NCI-H128 (cell line): ENCODE measurements at regions not wholly inside any gene's neighbourhood (a gene's known extent, or its start where the extent isn't known, plus 50 kb on each side); places are given as distances from the start of the nearest gene placed in this dataset.
"Not testable (repeated sequence)": the region's sequence is repeated elsewhere in the genome, so short reads cannot be mapped to it uniquely, and the experiment has no call there.

Source experiments
- DNase-seq: peaks from one replicate; lab custom pipeline; 2025; ENCODE audit not compliant: unreplicated experiment; lab: John Stamatoyannopoulos, UW

DNA sequence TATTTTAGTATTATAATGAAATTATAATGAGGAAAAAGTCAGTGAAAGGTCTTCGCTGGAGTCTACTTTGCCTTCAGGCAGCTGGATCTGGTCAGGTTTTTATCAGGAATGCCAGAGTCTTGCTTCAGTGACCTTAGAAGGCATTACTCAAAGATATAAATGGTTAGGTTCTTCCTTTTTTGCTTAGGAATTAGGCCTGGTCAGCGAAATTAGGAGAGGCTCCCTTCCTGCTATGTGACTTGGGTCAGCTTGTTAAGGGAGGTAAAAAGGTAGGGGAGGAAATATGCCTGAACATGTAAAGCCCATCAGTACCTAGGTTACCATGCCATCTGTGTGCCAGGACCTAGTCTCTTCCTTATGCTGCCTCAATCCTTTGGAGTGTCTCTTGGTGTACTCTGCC lies 115.1 kb downstream of the OTOR start:
- DNase-seq, result no peak

DNA sequence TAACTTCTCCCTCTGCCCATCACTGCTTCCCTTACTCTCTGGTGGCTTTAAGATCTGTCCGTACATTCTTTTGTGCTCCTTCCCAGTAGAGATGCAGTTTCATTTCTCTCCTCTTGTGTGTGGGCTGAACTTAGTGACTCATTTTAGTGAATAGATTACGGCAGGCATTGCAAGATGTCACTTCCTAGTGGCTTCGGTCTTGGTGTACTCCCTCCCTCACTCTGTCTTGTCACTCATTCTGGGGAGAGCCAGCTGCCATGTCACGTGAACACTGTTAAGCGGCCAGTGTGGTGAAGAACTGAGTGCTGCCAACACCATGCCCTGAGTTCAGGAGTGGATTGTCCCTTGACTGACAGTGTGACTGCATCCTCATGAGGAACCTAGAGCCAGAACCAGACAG lies 115.9 kb downstream of the OTOR start:
- no peak for DNase-seq

DNA sequence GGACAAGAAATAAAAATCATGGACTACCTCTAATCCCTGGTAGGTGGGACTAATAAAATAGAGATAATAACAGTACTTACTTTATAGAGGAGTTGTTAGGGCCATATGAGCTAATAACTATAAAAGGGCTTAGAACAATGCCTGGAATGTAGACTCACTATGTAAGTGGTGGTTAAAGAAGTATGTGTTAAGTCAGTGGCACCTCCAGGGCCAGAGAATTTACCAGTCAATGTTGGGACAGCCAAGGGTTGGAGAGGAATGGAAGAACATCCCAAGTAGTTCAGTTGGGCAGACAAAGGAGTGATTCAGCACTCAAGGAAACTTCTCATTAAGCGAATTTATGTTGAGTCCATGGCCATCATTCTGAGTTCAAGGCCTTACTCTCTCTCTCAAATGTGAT lies 116.8 kb downstream of the OTOR start:
- no peak for DNase-seq

DNA sequence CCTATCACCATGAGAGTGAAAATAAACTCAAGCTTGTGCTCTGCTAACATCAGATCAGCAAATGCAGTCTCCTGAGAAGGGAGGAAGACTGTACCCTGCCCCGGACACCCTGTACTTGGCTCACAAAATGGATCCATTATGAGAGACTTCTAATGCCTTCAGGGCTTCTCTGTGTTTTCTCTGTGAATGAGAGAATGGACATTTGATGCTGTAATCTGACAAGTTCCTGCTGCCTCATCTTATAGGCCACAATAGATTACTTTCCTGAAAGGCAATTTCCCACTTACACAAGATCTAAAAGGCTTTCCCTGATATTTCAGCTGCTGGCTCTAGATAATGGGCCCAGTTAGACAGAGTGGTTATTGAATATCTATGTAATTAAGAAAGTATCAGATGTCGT lies 117.2 kb downstream of the OTOR start:
- no peak for DNase-seq

DNA sequence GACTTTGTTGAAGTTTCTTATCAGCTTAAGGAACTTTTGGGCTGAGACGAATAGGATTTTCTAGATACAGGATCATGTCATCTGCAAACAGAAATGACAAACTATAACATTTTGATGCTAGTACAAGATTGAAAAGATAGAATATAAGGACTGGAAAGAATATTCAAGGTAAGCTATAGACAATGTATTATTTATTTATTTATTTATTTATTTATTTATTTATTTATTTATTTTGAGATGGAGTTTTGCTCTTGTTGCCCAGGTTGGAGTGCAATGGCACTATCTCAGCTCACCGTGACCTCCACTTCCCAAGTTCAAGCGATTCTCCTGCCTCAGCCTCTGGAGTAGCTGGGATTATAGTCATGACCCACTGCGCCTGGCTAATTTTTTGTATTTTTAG lies 125.0 kb downstream of the OTOR start:
- not testable (repeated sequence) for DNase-seq

DNA sequence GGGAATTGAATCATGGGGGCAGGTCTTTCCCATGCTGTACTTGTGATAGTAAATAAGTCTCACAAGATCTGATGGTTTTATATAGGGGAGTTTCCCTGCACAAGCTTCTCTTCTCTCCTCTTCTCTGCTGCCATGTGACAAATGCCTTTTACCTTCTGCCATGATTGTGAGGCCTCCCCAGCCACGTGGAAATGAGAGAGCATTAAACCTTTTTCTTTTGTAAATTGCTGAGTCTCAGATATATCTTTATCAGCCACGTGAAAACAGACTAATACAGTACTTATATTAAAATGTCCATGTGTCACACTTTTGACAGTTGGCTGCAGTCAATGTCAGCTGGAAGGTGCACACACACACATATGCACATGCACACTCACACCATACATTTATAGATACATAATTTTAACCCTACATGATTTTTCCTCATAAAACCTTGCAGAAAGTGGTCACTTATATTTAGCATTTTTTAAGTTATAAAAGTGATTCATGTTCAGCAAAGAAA lies 128.9 kb downstream of the OTOR start:
- DNase-seq, result no peak

DNA sequence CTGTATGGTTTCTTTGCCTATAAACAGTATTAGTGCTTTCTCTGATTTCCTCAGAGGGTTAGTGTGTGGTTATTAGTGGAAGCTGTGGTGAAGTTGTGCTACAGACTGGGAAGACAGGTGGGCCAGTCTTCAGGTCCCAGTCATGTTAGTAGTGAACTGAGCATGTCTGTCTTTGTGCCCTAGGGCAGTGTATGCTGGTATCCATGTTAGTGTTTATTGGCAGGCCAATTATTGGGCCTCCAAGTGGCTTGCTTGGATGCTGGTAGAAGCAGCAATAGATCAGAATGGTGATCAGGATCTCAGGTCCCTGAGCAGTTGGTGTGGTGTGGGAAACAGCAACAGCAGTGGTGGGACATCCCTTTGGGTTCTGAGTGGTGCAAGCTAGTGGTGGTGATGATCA lies 137.6 kb downstream of the OTOR start:
- no peak for DNase-seq

DNA sequence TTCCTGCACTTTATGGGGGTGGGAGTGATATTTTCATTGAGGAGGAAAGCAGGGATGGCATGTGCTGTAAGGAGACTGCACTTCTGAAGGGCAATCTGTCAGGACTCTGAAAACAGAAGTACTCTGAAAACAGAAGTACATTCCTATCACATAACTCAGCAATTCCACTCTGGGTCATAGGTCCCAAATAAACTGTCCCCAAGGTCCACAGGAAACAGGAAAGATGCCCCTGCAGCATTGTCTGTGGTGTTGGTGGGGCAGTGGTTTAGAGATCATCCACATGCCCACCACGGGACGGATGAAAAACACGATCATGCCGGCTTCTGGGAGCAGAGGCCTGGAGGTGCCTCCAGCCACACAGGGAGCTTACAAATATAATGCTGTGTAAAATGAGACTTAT lies 150.3 kb downstream of the OTOR start:
- no peak for DNase-seq

DNA sequence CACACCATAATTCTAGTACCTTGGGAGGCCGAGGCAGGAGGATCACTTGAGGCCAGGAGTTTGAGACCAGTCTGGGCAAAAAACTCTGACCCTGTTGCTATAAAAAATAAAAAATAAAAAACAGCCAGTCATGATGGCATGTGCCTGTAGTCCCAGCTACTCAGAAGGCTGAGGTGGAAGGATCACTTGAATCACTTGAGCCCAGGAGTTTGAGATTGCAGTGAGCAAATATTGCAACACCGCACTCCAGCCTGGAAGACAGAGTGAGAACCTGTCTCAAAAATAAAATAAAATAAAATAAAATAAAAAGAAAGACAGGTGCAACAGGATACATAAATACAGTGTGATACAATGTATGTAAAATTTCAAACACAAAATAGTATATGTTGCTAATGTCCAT lies 154.5 kb downstream of the OTOR start:
- DNase-seq, result no peak

DNA sequence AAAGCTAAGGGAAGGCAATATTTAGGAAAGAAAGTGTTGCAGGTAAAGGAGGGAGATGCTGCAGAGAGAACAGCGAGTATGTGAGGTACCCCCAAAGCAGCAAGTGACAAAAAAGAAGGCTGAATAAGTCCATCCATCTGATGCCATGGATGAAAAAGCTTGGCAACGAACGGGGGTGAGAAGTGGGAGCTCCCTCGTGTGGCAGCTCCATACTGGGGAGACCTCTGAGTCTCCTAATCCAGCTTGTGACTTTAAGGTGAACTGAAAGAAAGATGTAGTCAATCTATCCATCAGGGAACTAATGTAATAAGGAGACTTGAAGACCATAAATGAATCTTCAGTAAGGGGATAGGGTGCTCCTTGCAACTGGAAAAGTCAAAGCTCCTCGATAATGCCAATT lies 156.6 kb downstream of the OTOR start:
- no peak for DNase-seq

DNA sequence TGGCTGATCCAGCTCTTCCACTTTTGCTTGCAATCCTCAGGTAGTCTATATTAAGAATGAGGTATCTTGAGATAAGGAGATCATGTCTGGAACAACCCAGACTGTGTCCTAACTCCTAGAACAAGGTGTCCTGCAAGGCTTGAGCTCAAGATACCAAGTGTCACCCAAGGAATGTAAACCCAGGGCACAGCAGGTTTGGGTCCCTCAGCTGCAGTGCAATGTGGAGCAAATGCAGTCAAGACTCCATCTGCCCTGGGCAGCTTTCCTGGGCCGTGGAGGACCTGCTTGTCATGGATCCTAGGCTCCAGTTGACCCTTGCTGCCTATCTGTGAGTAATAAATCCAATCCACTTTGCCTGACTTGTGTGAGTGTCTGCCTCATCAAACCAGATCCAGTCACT lies 166.1 kb downstream of the OTOR start:
- DNase-seq, result no peak

DNA sequence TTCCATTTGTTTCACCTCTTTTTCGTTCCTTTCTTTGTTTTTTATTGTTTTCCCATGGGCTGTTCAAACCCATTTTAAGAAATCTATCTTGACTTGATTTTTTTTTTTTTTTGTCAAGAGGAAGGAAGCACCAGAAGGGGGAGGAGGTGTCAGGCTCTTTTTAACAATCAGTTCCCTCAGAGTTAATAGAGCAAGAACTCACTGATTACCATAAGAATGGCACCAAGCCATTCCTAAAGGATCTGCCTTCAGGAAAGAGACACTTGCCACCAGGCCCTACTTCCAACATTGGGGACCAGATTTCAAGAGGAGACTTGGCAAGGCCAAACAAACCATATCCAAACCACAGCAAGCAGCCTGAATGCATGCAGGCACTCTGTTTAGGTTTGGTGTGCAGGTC lies 168.0 kb downstream of the OTOR start:
- no peak for DNase-seq

DNA sequence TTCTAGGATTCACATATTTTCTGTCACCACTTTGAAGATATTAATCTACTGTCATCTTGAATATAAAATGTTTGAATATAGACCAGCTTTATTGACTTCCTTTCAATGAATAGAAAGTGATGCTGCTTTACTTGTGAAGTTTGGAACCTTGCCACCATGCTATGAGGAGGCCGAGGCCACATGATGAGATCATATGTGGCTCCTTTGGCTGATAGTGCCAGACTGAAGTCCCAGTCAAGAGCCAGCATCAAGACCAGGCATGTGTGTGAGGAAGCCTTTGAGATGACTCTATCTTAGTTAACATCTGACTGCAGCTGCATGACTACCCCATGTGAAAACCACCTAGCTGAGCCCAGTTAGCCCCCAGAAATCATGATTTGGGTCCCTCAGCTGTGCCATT lies 169.5 kb downstream of the OTOR start:
- DNase-seq, result no peak

DNA sequence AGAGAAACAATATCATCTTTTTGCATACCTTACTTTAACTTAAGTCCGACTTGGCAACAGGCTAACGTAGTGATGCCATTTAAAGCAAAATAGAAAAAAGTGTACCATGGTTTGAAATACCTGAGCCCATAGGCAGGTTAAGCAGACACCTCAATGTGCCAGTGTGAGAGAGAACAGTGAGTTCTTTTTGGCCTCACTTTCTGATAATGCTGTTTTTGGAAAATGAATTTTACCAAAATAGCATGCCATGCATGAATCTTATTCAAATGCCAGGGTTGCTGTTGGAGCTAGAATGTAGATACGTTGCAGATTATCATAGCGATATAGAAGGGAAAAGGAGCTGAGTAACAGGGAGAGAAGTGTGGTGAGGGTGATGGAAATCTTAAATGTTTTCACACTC lies 170.2 kb downstream of the OTOR start:
- no peak for DNase-seq

DNA sequence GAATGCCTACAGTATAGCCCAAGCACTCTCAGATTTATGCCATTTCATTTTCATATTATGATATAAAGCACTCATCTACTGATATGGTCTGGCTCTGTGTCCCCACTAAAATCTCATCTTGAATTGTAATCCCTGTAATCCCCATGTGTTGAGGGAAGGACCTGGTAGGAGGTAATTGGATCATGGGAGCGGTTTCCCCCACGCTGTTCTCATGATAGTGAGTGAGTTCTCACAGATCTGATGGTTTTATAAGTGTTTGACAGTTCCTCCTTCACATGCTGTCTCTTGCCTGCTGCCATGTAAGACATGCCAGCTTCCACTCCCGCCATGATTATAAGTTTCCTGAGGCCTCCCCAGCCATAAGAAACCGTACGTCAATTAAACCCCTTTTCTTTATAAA lies 171.7 kb downstream of the OTOR start:
- DNase-seq, result no peak

DNA sequence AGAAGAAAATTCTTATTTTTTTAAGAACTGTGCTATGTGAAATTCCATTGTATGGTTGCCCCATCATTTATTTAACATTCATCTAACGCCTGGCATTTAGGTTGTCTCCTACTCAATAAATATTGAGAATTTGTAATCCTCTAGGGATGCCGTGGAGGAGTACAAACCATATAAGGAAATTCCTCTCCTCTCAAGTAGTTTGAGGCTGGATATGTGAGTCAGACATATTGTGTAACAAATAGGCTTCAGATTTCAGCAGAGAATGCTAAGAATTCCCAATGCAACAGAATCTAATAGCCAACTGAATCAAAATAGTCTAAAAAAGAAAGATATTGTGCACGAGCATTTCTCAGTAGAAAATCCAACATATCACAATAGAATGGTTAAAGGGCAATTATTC lies 174.7 kb downstream of the OTOR start:
- no peak for DNase-seq

DNA sequence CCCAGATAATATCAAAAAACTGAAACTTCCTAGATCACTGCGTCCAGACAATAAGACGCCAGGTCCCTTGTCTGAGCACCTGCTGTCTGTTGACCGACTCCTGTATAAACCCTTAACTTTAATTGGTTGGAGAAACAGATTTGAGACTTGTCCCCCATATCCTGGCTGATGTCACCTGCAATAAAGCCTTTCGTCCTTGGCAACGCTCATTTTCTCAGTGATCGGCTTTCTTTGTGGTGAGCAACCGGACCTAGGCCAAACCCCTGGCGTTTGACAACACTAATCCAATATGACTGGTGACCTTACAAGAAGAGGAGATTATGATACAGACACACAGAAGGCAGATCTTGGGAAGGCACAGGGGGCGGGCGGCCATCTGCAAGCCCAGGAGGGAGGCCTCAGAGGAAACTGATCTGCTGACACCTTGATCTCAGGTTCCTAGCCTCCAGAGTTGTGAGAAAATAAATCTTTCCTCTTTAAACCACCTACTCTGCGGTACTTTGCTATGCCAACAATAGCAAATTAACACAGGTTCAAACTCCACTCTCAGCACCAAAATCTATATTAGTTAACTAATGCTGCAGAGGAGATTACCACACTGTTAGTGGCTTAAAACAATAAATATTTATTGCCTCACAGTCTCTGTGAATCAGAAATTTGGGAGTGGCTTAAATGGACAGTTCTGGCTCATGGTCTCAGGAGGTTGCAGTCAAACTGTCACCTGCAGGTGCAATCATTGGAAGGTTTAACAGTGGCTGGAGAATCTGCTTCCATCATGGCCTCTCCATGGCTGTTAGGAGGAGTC lies 178.7 kb downstream of the OTOR start:
- DNase-seq, result no peak

DNA sequence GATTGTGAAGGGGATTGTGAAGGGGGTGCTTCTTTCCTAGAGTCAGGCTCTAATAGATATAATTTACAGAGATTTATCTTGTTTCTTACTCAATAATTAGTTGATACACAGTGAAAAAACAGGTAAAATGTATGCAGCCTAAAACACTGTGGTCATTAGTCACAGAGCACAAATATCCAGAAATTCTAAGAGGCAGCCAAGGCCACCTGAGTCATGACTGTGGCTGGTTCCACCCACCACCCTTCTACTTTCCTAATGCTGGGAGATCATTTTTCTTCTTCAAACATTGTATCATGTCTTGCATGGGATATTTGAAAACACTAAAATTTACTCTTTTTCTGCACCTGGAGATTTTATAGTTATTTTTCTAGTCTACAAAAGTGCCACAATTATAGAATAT lies 181.6 kb downstream of the OTOR start:
- DNase-seq, result no peak

DNA sequence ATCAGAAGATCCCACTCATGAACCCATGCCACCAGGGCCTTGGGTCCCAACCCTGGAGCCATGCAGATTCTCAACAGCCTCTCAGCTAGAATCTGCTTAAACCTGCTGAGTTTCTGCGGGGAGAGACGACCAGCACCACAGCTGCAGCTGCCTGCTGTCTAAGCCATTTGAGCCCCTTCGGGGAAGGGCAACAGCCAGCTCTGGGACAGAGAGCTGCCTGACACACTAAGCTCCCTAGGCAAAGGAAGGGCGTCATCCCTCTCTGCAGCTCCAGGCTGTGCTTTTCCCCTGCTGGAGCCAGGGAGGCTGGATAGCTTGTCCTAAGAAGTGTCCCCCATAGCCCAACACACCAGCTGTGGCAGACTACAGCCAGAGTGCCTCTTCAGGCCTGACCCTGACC lies 182.5 kb downstream of the OTOR start:
- DNase-seq, result no peak

DNA sequence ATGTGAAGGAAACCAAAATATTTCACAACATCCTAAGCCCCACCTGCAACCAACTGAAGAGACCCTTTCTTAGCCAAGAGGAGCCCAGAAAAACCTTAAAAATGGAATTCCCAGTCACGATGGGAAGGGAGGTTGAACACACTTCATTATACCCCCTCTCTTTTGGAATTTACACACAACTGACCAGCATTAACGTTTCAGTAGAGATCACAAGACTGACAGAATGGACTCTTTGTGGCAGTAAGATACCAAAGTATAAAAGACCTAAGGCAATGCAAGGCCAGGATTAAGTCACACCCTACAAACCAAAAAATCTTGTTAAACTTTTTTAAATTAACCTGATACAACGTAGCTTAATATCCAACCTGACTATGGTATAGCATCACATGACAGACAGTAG lies 190.9 kb downstream of the OTOR start:
- DNase-seq, result no peak

DNA sequence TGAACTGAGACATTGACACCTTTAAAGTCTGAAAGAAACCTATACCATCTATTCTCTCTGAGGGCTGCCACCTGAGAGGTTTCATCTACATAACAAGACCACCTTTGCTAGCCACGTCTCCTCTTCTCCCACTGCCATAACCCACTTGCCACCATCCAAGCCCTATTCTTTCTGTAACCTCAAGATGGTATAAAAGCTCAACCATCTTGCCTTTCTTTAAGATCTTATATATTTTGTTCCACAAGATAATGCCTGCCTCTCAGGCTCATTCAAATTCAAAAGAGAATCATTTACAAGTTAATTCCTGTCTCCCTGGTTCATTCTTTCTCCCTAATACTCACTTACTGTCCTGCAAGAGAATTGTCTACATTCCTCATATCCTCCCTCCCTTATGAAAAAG lies 192.5 kb downstream of the OTOR start:
- no peak for DNase-seq

DNA sequence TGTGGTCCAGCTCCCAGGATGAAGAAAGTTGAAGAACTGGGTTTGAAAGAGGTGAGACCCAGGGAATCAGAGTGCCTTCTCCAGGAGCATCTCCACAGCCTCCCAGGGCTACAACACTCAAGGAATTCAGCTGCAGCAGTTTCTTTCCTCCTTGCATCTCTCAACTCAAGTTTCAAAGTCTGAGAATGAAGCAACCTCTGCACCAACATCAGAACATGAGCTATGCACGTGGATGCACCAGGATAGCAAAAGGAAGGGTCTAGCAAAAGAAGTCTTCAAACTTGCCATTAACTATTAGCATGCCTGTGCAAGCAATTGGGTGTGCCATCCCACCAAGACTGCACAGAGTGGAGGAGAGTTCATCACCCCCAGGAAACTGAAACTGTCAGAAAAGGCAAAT lies 193.9 kb downstream of the OTOR start:
- DNase-seq, result no peak

DNA sequence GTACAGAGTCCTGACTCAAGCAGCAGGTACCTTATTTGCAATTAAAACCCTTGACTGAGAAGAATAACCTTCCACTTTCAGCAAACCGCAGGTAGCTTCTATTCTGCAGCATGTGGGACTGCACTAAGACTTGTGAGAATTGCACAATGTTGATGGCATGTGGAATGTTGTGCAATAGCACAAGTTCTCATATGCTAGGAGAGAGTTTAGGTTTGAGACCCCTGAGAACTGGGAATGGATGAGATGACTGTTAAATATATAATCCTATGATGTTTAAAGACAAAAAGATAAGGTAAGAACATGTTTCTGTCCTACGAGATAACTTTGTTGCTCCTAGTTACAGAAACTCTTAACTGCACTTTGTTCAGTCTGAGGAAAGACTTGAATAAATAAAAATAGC lies 194.6 kb downstream of the OTOR start:
- DNase-seq, result no peak
